Left lung (tissue), 4 donors: ENCODE measurements at regions not wholly inside any gene's neighbourhood (a gene's known extent, or its start where the extent isn't known, plus 50 kb on each side); places are given as distances from the start of the nearest gene placed in this dataset.
"Not testable (repeated sequence)": the region's sequence is repeated elsewhere in the genome, so short reads cannot be mapped to it uniquely, and the experiment has no call there.

Experiments used
- ATAC-seq: fragments of 200-7000 bp; cut with Tn5 transposase; one replicate; pipeline ENCODE4 v1.9.1; 2020; ENCODE audit warnings: moderate library complexity
- DNase-seq, 4 donors: peaks; one replicate each; pipeline ENCODE4 v3.0.0-alpha.2; 2013 to 2020
- H3K27ac ChIP-seq, 2 donors: fragments of 200-600 bp; sonication (generic) in 1 of 2; one replicate each; pipeline versions ENCODE4 v1.5.0 to v1.8.0; 2020 to 2021
- H3K27me3 ChIP-seq, 2 donors: fragments of 200-600 bp; sonication (generic) in 1 of 2; one replicate each; pipeline versions ENCODE4 v1.5.0 to v1.8.0; 2020 to 2021
- H3K36me3 ChIP-seq, 2 donors: fragments of 200-600 bp; sonication (generic) in 1 of 2; one replicate each; pipeline versions ENCODE4 v1.5.0 to v1.8.0; 2020 to 2021
- H3K4me1 ChIP-seq, 2 donors: fragments of 200-600 bp; one replicate each; pipeline ENCODE4 v1.8.0; 2021
- H3K4me3 ChIP-seq, 2 donors: fragments of 200-600 bp; sonication (generic) in 1 of 2; one replicate each; pipeline versions ENCODE4 v1.5.0 to v1.8.0; 2020 to 2021; ENCODE audit warnings: mild to moderate bottlenecking in 1 of 2
- H3K9me3 ChIP-seq, 2 donors: fragments of 200-600 bp; sonication (generic) in 1 of 2; one replicate each; pipeline versions ENCODE4 v1.5.0 to v1.8.0; 2020 to 2021
- intact Hi-C, 2 donors: fragments of 100-400 bp; cut with DNase I; formaldehyde crosslinking; loops; one replicate each; pipeline versions ENCODE4 v1.11.2 to v1.14.2; 2022
- TF ChIP-seq, protein P1 (sequence below), 2 donors: fragments of 200-600 bp; sonication (generic) in 1 of 2; IDR thresholded peaks; one replicate each; pipeline versions ENCODE4 v1.5.0 to v1.8.0; 2021; ENCODE audit warnings: antibody characterized with exemption in 2 of 2
- donor health status: DM: no; HTN: yes; CAD: no.
- donor health status: DM: no; HTN: no; CAD: no.

DNA sequence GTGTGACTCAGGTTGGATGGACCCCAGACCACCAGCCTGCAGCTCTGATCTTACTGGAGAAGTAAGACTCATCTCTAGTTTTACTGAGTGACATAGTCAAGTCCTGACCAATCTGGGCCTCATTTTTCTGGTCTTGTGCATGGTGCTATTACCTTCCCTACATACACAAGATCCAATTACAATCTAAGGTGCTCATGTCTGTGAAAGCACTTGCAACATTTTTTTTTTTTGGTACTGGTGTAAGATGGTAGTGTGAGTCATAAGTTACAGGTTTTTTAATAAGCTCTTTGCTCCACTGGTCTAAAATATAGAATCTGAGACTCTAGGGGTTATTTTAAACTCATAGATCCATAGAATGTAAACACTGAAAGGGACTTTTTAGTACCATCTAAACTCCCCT lies 117.3 kb upstream of the EFEMP1 start:
- no peak for ATAC-seq
- H3K4me1 ChIP-seq = no peaks in the 10 kb centered on the region
- no peaks in the 10 kb centered on the region for H3K36me3 ChIP-seq
- DNase-seq = no peak
- no peak overlapping the region for H3K27ac ChIP-seq
- H3K9me3 ChIP-seq = no peaks in the 10 kb centered on the region
- TF ChIP-seq, protein P1, sequence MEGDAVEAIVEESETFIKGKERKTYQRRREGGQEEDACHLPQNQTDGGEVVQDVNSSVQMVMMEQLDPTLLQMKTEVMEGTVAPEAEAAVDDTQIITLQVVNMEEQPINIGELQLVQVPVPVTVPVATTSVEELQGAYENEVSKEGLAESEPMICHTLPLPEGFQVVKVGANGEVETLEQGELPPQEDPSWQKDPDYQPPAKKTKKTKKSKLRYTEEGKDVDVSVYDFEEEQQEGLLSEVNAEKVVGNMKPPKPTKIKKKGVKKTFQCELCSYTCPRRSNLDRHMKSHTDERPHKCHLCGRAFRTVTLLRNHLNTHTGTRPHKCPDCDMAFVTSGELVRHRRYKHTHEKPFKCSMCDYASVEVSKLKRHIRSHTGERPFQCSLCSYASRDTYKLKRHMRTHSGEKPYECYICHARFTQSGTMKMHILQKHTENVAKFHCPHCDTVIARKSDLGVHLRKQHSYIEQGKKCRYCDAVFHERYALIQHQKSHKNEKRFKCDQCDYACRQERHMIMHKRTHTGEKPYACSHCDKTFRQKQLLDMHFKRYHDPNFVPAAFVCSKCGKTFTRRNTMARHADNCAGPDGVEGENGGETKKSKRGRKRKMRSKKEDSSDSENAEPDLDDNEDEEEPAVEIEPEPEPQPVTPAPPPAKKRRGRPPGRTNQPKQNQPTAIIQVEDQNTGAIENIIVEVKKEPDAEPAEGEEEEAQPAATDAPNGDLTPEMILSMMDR (IDR thresholded peaks at IDR 0.05) = no peak
- H3K27me3 ChIP-seq = no peaks in the 10 kb centered on the region
- no peak overlapping the region for H3K4me3 ChIP-seq
- intact Hi-C loops = no loop called here

- ATAC-seq (no peak), DNase-seq (no peak)
- Histone ChIP-seq H3K36me3 (no peaks in the 10 kb centered on the region), H3K27me3 (no peaks in the 10 kb centered on the region), H3K4me3 (no peak overlapping the region), H3K27ac (no peak overlapping the region), H3K4me1 (no peaks in the 10 kb centered on the region), H3K9me3 (no peaks in the 10 kb centered on the region)
- intact Hi-C loops = no loop called here
- TF ChIP-seq, protein P1 (IDR thresholded peaks at IDR 0.05) = no peak
These were observed 123.6 kb upstream of the EFEMP1 start for GRCh38 chr2:56047136-56047535.

DNA sequence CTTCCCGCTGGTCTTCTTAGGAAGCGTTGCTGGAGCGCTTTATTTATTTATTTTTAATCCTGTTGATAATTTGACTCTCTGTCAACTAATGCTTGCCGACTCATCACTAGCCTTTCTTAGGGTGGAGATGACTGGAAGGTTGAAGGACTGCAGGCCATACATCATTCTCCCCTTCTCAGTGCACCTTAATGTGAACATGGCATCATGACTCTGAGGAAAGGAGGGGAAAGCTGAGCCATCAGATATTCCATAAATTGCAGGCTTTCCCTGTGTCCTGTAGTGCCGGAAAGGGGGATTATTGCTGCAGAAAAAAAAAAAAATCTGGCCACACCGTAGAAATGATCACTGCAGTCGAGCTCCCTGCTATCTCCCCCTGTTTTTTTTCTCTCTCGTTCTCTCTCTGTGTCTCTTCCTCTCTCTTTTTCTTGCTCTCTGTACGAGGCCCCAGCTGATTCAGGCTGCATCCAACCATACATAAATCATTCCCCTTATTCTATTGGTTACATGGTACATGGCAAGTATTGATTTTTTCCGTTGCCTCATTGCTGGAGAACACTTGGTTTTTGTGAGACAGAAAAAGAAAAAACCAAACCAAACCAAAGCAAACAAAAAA lies 125.8 kb upstream of the EFEMP1 start:
- ATAC-seq = no peak
- H3K27ac ChIP-seq = no peak overlapping the region

GRCh38 chr2:56053679-56054078 lies 130.1 kb upstream of the EFEMP1 start:
- DNase-seq (no peak), ATAC-seq (no peak)
- no peak overlapping the region for H3K4me3 ChIP-seq
- H3K4me1 ChIP-seq = no peaks in the 10 kb centered on the region
- TF ChIP-seq, protein P1 (IDR thresholded peaks at IDR 0.05) = no peak
- no peaks in the 10 kb centered on the region for H3K27me3 ChIP-seq
- no peaks in the 10 kb centered on the region for H3K36me3 ChIP-seq
- intact Hi-C loops = no loop called here
- H3K27ac ChIP-seq = no peak overlapping the region
- H3K9me3 ChIP-seq = peaks cover 0 to 8% of the 10 kb centered on the region in 2 donors

More for the DNA sequence above, 125.8 kb upstream of the EFEMP1 start:
- no peak for DNase-seq
- no peaks in the 10 kb centered on the region for H3K27me3 ChIP-seq
- no peak overlapping the region for H3K4me3 ChIP-seq
- H3K36me3 ChIP-seq = no peaks in the 10 kb centered on the region
- TF ChIP-seq, protein P1 (IDR thresholded peaks at IDR 0.05) = no peak
- intact Hi-C loops = no loop called here
- no peaks in the 10 kb centered on the region for H3K4me1 ChIP-seq
- no peaks in the 10 kb centered on the region for H3K9me3 ChIP-seq

GRCh38 chr2:56055405-56055804 lies 128.4 kb upstream of the CCDC85A start:
- Histone ChIP-seq H3K27me3 (no peaks in the 10 kb centered on the region), H3K9me3 (peaks cover 0 to 22% of the 10 kb centered on the region in 2 donors), H3K4me1 (no peaks in the 10 kb centered on the region), H3K4me3 (no peak overlapping the region), H3K36me3 (no peaks in the 10 kb centered on the region), H3K27ac (no peak overlapping the region)
- intact Hi-C loops = no loop called here
- DNase-seq = no peak
- ATAC-seq = no peak
- TF ChIP-seq, protein P1 (IDR thresholded peaks at IDR 0.05) = no peak

GRCh38 chr2:56061327-56061726 lies 122.5 kb upstream of the CCDC85A start:
- H3K27ac ChIP-seq, H3K27me3 ChIP-seq, intact Hi-C loops, DNase-seq, H3K4me3 ChIP-seq, H3K4me1 ChIP-seq, H3K36me3 ChIP-seq, ATAC-seq: not testable (repeated sequence)
- peaks cover 0 to 41% of the 10 kb centered on the region in 2 donors for H3K9me3 ChIP-seq
